Neural progenitor cell (in vitro differentiated cells): ENCODE measurements at regions not wholly inside any gene's neighbourhood (a gene's known extent, or its start where the extent isn't known, plus 50 kb on each side); places are given as distances from the start of the nearest gene placed in this dataset.

ENCODE experiments used
- DNase-seq: peaks from one replicate; pipeline ENCODE4 v3.0.0-alpha.2; 2016; ENCODE audit warnings: low spot score
- H2AFZ ChIP-seq: fragments of 200-600 bp; sonication (generic); replicated peaks from 2 replicates; pipeline ENCODE4 v1.6.1; 2016; ENCODE audit warnings: antibody characterized with exemption
- H3F3A ChIP-seq: fragments of 200-600 bp; sonication (generic); 2 replicates; pipeline ENCODE4 v1.6.1; 2016; ENCODE audit warnings: antibody characterized with exemption, low read depth
- H3K27ac ChIP-seq: fragments of 200-600 bp; sonication (generic); 2 replicates; pipeline ENCODE4 v1.5.1; 2016; ENCODE audit warnings: mild to moderate bottlenecking
- H3K27me3 ChIP-seq: fragments of 200-600 bp; sonication (generic); 2 replicates; pipeline ENCODE4 v1.6.1; 2016; ENCODE audit warnings: mild to moderate bottlenecking, moderate library complexity
- H3K36me3 ChIP-seq: fragments of 200-600 bp; sonication (generic); 2 replicates; pipeline ENCODE4 v1.5.1; 2016
- H3K4me1 ChIP-seq: fragments of 200-600 bp; sonication (generic); 2 replicates; pipeline ENCODE4 v1.6.1; 2016; ENCODE audit warnings: mixed run types
- H3K4me2 ChIP-seq: fragments of 200-600 bp; sonication (generic); 2 replicates; pipeline ENCODE4 v1.6.1; 2016
- H3K4me3 ChIP-seq: fragments of 200-600 bp; sonication (generic); 2 replicates; pipeline ENCODE4 v1.5.1; 2016
- H3K79me2 ChIP-seq: fragments of 200-600 bp; sonication (generic); 2 replicates; pipeline ENCODE4 v1.6.1; 2016; ENCODE audit warnings: low read depth
- H3K9ac ChIP-seq: fragments of 200-600 bp; sonication (generic); 2 replicates; pipeline ENCODE4 v1.6.1; 2016
- H3K9me3 ChIP-seq: fragments of 200-600 bp; sonication (generic); 2 replicates; pipeline ENCODE4 v1.5.1; 2016; ENCODE audit warnings: low read depth
- H4K20me1 ChIP-seq: fragments of 200-600 bp; sonication (generic); 2 replicates; pipeline ENCODE4 v1.6.1; 2016; ENCODE audit warnings: low read depth
- H3K27ac Mint-ChIP-seq: 3 replicates; pipeline ENCODE4 v1.8.0; 2021; ENCODE audit warnings: mixed read lengths
- H3K27me3 Mint-ChIP-seq: 2 replicates; pipeline ENCODE4 v1.8.0; 2022; ENCODE audit warnings: low read depth, mild to moderate bottlenecking, inconsistent platforms, moderate library complexity, mixed read lengths; ENCODE audit not compliant: insufficient read depth
- H3K36me3 Mint-ChIP-seq: 3 replicates; pipeline ENCODE4 v1.8.0; 2021; ENCODE audit warnings: mixed read lengths
- H3K4me1 Mint-ChIP-seq: 3 replicates; pipeline ENCODE4 v1.8.0; 2021; ENCODE audit warnings: mixed read lengths
- H3K4me3 Mint-ChIP-seq: 3 replicates; pipeline ENCODE4 v1.8.0; 2021; ENCODE audit warnings: mild to moderate bottlenecking, moderate library complexity, mixed read lengths
- H3K9me3 Mint-ChIP-seq: 3 replicates; pipeline ENCODE4 v1.8.0; 2020; ENCODE audit warnings: mixed read lengths
- CTCF ChIP-seq: fragments of 200-600 bp; sonication (generic); IDR thresholded peaks from 2 replicates; pipeline ENCODE4 v1.5.1; 2017; ENCODE audit warnings: antibody characterized with exemption, mild to moderate bottlenecking
- EZH2 ChIP-seq: fragments of 200-600 bp; sonication (generic); IDR thresholded peaks from 2 replicates; pipeline ENCODE4 v1.6.1; 2017; ENCODE audit warnings: antibody characterized with exemption, mild to moderate bottlenecking, moderate library complexity
- EZH2phosphoT487 ChIP-seq: fragments of 200-600 bp; sonication (generic); IDR thresholded peaks from 2 replicates; pipeline ENCODE4 v1.6.1; 2017; ENCODE audit warnings: antibody characterized with exemption

GRCh38 chr6:21442874-21443273, 150.7 kb upstream of the SOX4 start:
- DNase-seq = no peak
- Histone ChIP-seq H3K4me3 (no peak overlapping the region), H3K27ac (no peak overlapping the region), H2AFZ (peak overlapping the region; percentile 20), H3K27me3 (no peaks in the 10 kb centered on the region), H3K36me3 (no peaks in the 10 kb centered on the region), H3K79me2 (no peaks in the 10 kb centered on the region), H3F3A (no peaks in the 10 kb centered on the region), H4K20me1 (no peaks in the 10 kb centered on the region), H3K9me3 (no peaks in the 10 kb centered on the region), H3K4me1 (peaks cover 8% of the 10 kb centered on the region), H3K9ac (no peak overlapping the region), H3K4me2 (no peak overlapping the region)
- H3K36me3 Mint-ChIP-seq = no peaks in the 10 kb centered on the region
- H3K4me3 Mint-ChIP-seq = no peak overlapping the region
- no peaks in the 10 kb centered on the region for H3K4me1 Mint-ChIP-seq
- no peaks in the 10 kb centered on the region for H3K9me3 Mint-ChIP-seq
- no peaks in the 10 kb centered on the region for H3K27me3 Mint-ChIP-seq
- no peak overlapping the region for H3K27ac Mint-ChIP-seq
- TF ChIP-seq CTCF = no peak
- no peak for TF ChIP-seq EZH2phosphoT487
- no peak for TF ChIP-seq EZH2

DNA sequence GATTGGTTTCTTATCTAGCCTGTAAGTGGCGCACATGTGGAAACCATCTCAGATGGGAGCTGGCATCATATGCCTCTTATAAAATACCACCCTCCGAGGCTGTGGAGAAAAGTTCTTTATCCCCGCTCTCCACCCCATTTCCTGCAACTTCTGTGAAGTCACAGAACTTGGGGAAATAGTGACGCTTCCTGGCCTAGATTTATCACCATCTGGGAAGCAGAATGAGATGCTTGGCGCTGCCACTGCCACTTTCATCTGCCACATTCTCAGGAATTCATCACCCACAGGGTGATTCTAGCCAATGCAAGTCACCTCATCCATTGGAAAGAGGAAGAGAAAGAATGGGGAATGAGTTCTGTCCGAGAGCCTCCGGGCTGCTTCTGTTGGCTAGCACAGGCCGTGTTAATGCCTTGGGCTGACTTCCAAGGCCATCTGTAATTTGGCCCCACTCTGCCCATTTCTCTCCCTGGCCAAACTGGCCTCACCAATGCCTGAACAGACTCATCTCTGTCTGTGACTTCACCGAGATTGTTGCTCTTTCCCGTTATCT, 148.8 kb upstream of the SOX4 start:
- TF ChIP-seq CTCF (no peak), EZH2phosphoT487 (no peak), EZH2 (no peak)
- no peak for DNase-seq
- Mint-ChIP-seq H3K4me3 (no peak overlapping the region), H3K27ac (no peak overlapping the region), H3K36me3 (no peaks in the 10 kb centered on the region), H3K27me3 (no peaks in the 10 kb centered on the region), H3K4me1 (peaks cover 2% of the 10 kb centered on the region), H3K9me3 (no peaks in the 10 kb centered on the region)
- Histone ChIP-seq H3K79me2 (no peaks in the 10 kb centered on the region), H3K4me2 (no peak overlapping the region), H3K36me3 (no peaks in the 10 kb centered on the region), H3K9ac (no peak overlapping the region), H3K4me1 (peaks cover 8% of the 10 kb centered on the region), H4K20me1 (no peaks in the 10 kb centered on the region), H3K9me3 (no peaks in the 10 kb centered on the region), H3K4me3 (no peak overlapping the region), H3K27me3 (no peaks in the 10 kb centered on the region), H3F3A (no peaks in the 10 kb centered on the region), H2AFZ (peak overlapping the region; percentile 42), H3K27ac (no peak overlapping the region)

- H3F3A ChIP-seq = no peaks in the 10 kb centered on the region
- H3K36me3 Mint-ChIP-seq = no peaks in the 10 kb centered on the region
- peaks cover 8% of the 10 kb centered on the region for H3K4me1 ChIP-seq
- no peak overlapping the region for H3K4me3 Mint-ChIP-seq
- H3K79me2 ChIP-seq = no peaks in the 10 kb centered on the region
- no peak for DNase-seq
- H2AFZ ChIP-seq = no peak overlapping the region
- no peaks in the 10 kb centered on the region for H3K9me3 ChIP-seq
- no peak overlapping the region for H3K4me3 ChIP-seq
- H3K4me2 ChIP-seq = no peak overlapping the region
- H3K27me3 ChIP-seq = no peaks in the 10 kb centered on the region
- TF ChIP-seq CTCF (no peak), EZH2 (no peak), EZH2phosphoT487 (no peak)
- H3K9me3 Mint-ChIP-seq = no peaks in the 10 kb centered on the region
- H4K20me1 ChIP-seq = no peaks in the 10 kb centered on the region
- H3K9ac ChIP-seq = no peak overlapping the region
- H3K4me1 Mint-ChIP-seq = peaks cover 10% of the 10 kb centered on the region
- no peaks in the 10 kb centered on the region for H3K27me3 Mint-ChIP-seq
- no peak overlapping the region for H3K27ac ChIP-seq
- no peaks in the 10 kb centered on the region for H3K36me3 ChIP-seq
- H3K27ac Mint-ChIP-seq = no peak overlapping the region
These were observed 145.6 kb upstream of the SOX4 start for GRCh38 chr6:21447987-21448386.
